Endothelial cell of umbilical vein (primary cell): ENCODE measurements at regions not wholly inside any gene's neighbourhood (a gene's known extent, or its start where the extent isn't known, plus 50 kb on each side); places are given as distances from the start of the nearest gene placed in this dataset.

Source experiments
- CTCF ChIP-seq, 2 donors: IDR thresholded peaks; 1 replicate in 1 of 2; 2 replicates in 1 of 2; pipeline ENCODE4 v1.5.1; 2011; ENCODE audit warnings: low read length in 2 of 2, mild to moderate bottlenecking in 2 of 2, moderate library complexity in 2 of 2, control low read depth in 1 of 2, inconsistent platforms in 1 of 2, low read depth in 1 of 2; ENCODE audit not compliant: insufficient read depth in 1 of 2; ENCODE audit errors: extremely low read depth in 1 of 2
- EZH2 ChIP-seq: IDR thresholded peaks from 2 replicates; pipeline ENCODE4 v1.6.1; 2012; ENCODE audit warnings: borderline replicate concordance, low read depth, mild to moderate bottlenecking, moderate library complexity, low read length, inconsistent platforms; ENCODE audit not compliant: severe bottlenecking
- FOS ChIP-seq: IDR thresholded peaks from 2 replicates; pipeline ENCODE4 v1.6.1; 2011; ENCODE audit warnings: mild to moderate bottlenecking, low read length, moderate library complexity, borderline replicate concordance; ENCODE audit not compliant: insufficient read depth
- GATA2 ChIP-seq: IDR thresholded peaks from 2 replicates; pipeline ENCODE4 v1.7.0; 2011; ENCODE audit warnings: low read depth, mild to moderate bottlenecking, moderate library complexity, mixed read lengths, low read length; ENCODE audit not compliant: insufficient read length, insufficient read depth
- JUN ChIP-seq: IDR thresholded peaks from 2 replicates; pipeline ENCODE4 v1.6.1; 2011; ENCODE audit warnings: borderline replicate concordance, low read depth; ENCODE audit not compliant: insufficient read length, insufficient read depth
- MAX ChIP-seq: IDR thresholded peaks from 2 replicates; pipeline ENCODE4 v1.6.1; 2011; ENCODE audit not compliant: insufficient read depth, insufficient read length
- MYC ChIP-seq: IDR thresholded peaks from one replicate; pipeline ENCODE4 v1.6.1; 2011; ENCODE audit warnings: mild to moderate bottlenecking, low read depth, low read length
- POLR2A ChIP-seq: IDR thresholded peaks from 2 replicates; pipeline ENCODE4 v1.6.1; 2012; ENCODE audit warnings: low read depth, mild to moderate bottlenecking, control low read depth, low read length
- POLR2AphosphoS5 ChIP-seq: IDR thresholded peaks from 2 replicates; pipeline ENCODE4 v1.6.1; 2012; ENCODE audit warnings: low read depth, mild to moderate bottlenecking, control low read depth, low read length, moderate library complexity; ENCODE audit not compliant: insufficient read depth

GRCh38 chr2:85963068-85963467 lies 74.3 kb upstream of the ST3GAL5 start:
- TF ChIP-seq CTCF (IDR thresholded peaks at IDR 0.05; ENCODE audit: extremely low read depth in 1 of 2, insufficient read depth in 1 of 2, low read depth in 1 of 2, low read length in 2 of 2) = no peak
- TF ChIP-seq POLR2AphosphoS5 = no peak
- no peak for TF ChIP-seq POLR2A
- no peak for TF ChIP-seq EZH2
- no peak for TF ChIP-seq GATA2
- TF ChIP-seq MYC = no peak
- no peak for TF ChIP-seq JUN
- TF ChIP-seq MAX = no peak
- no peak for TF ChIP-seq FOS
